Suprapubic skin (tissue), 4 donors: ENCODE measurements at regions not wholly inside any gene's neighbourhood (a gene's known extent, or its start where the extent isn't known, plus 50 kb on each side); places are given as distances from the start of the nearest gene placed in this dataset.

ENCODE experiments used
- POLR2A ChIP-seq, 2 donors: fragments of 450-650 bp; IDR thresholded peaks; one replicate each; pipeline ENCODE4 v1.6.1; 2017; ENCODE audit warnings: antibody characterized with exemption in 2 of 2, mild to moderate bottlenecking in 2 of 2, moderate library complexity in 2 of 2
- POLR2AphosphoS5 ChIP-seq, 3 donors: sonication (generic); formaldehyde crosslinking; IDR thresholded peaks; one replicate each; pipeline ENCODE4 v1.6.1; 2017; ENCODE audit warnings: antibody characterized with exemption in 3 of 3
- TF ChIP-seq, protein P1 (sequence below), 2 donors: fragments of 200-600 bp in 1 of 2; fragments of 450-650 bp in 1 of 2; sonication (generic) in 1 of 2; IDR thresholded peaks; one replicate each; pipeline ENCODE4 v1.5.1; 2016 to 2019; ENCODE audit warnings: antibody characterized with exemption in 2 of 2, mild to moderate bottlenecking in 1 of 2, moderate library complexity in 1 of 2

DNA sequence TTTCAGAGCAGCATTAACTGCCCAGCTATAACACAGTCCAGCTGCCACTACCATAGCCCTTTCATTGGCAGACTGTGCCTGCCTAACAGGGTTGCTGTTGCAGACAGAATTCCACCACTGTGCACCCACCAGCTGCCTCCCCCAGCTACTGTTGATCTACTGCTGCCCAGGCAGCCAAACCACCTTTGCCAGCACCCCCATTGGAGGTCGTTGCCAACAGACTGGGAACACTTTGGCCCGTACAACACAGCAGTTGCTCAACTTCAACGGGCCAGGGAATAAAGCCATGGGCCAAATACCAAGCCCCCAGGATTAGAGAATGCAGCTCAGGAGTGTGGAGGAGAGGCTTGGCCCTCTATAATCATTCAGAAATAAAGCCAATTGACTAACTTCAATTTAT lies 473.6 kb downstream of the CDH11 start:
- TF ChIP-seq, protein P1, sequence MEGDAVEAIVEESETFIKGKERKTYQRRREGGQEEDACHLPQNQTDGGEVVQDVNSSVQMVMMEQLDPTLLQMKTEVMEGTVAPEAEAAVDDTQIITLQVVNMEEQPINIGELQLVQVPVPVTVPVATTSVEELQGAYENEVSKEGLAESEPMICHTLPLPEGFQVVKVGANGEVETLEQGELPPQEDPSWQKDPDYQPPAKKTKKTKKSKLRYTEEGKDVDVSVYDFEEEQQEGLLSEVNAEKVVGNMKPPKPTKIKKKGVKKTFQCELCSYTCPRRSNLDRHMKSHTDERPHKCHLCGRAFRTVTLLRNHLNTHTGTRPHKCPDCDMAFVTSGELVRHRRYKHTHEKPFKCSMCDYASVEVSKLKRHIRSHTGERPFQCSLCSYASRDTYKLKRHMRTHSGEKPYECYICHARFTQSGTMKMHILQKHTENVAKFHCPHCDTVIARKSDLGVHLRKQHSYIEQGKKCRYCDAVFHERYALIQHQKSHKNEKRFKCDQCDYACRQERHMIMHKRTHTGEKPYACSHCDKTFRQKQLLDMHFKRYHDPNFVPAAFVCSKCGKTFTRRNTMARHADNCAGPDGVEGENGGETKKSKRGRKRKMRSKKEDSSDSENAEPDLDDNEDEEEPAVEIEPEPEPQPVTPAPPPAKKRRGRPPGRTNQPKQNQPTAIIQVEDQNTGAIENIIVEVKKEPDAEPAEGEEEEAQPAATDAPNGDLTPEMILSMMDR (IDR thresholded peaks at IDR 0.05), result no peak
- no peak for TF ChIP-seq POLR2A (IDR thresholded peaks at IDR 0.05)
- TF ChIP-seq POLR2AphosphoS5 (IDR thresholded peaks at IDR 0.05), result no peak
